ENCODE measurements at regions not wholly inside any gene's neighbourhood (a gene's known extent, or its start where the extent isn't known, plus 50 kb on each side); places are given as distances from the start of the nearest gene placed in this dataset.
"Not testable (repeated sequence)": the region's sequence is repeated elsewhere in the genome, so short reads cannot be mapped to it uniquely, and the experiment has no call there.

DNA sequence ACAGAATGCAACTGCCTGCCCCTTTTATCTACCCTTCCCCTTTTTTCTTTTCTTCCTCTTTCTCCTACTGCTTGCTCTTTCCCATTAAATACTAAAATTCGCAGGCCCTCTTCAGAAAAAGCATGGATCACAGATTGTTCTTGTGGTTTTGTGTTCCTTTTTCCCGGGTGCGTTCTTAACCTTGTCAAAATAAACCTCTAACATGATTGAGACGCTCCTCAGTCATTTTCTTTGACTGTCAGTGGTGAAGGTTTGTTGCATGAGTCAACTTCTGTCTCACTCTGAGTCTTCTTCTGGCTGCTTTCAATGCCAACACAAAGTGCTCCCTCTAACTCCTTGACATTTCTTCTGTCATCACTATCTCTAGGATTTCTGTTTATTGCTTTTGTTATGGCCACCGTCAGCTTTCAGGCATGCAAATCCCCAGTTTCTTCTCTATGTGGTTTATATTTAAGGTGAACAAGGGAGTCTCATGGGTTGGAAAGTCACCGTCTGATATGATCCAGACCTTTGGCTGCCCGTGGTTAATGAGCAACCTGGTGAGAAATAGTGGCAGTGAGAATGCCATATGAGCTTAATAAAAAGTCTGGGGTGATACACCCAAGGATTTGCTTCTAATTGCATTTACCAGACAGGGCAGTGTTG is 338.4 kb downstream of the CNTNAP3B start:
- not testable (repeated sequence) for TF ChIP-seq POLR2A (IDR thresholded peaks at IDR 0.05)
- TF ChIP-seq, protein P1, sequence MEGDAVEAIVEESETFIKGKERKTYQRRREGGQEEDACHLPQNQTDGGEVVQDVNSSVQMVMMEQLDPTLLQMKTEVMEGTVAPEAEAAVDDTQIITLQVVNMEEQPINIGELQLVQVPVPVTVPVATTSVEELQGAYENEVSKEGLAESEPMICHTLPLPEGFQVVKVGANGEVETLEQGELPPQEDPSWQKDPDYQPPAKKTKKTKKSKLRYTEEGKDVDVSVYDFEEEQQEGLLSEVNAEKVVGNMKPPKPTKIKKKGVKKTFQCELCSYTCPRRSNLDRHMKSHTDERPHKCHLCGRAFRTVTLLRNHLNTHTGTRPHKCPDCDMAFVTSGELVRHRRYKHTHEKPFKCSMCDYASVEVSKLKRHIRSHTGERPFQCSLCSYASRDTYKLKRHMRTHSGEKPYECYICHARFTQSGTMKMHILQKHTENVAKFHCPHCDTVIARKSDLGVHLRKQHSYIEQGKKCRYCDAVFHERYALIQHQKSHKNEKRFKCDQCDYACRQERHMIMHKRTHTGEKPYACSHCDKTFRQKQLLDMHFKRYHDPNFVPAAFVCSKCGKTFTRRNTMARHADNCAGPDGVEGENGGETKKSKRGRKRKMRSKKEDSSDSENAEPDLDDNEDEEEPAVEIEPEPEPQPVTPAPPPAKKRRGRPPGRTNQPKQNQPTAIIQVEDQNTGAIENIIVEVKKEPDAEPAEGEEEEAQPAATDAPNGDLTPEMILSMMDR (IDR thresholded peaks at IDR 0.05), result not testable (repeated sequence)
